IPS DF 6.9 (cell line): ENCODE measurements at regions not wholly inside any gene's neighbourhood (a gene's known extent, or its start where the extent isn't known, plus 50 kb on each side); places are given as distances from the start of the nearest gene placed in this dataset.

Experiments
- DNase-seq: peaks from one replicate; pipeline ENCODE4 v3.0.0-alpha.2; 2013; ENCODE audit warnings: low read depth, low spot score
- H3K27ac ChIP-seq: one replicate; pipeline ENCODE4 v1.5.1; 2013; ENCODE audit warnings: low read length, control low read depth
- H3K27me3 ChIP-seq: 2 replicates; pipeline ENCODE4 v1.6.1; 2013; ENCODE audit warnings: mild to moderate bottlenecking, low read length; ENCODE audit not compliant: control insufficient read depth, insufficient read depth
- H3K36me3 ChIP-seq: 2 replicates; pipeline ENCODE4 v1.6.1; 2013; ENCODE audit warnings: low read length; ENCODE audit not compliant: control insufficient read depth, insufficient read depth
- H3K4me1 ChIP-seq: 2 replicates; pipeline ENCODE4 v1.6.1; 2013; ENCODE audit warnings: low read length; ENCODE audit not compliant: control insufficient read depth, insufficient read depth
- H3K4me3 ChIP-seq: 2 replicates; pipeline ENCODE4 v1.5.1; 2013; ENCODE audit warnings: mild to moderate bottlenecking, low read length
- H3K9me3 ChIP-seq: 2 replicates; pipeline ENCODE4 v1.6.1; 2013; ENCODE audit warnings: low read length, inconsistent platforms; ENCODE audit not compliant: control insufficient read depth, insufficient read depth
- WGBS: extraction: QIAGEN DNeasy Blood & Tissue Kit; methylation state at CpG from one replicate; pipeline ENCODE4 v1.1.7; 2013; ENCODE audit warnings: mixed read lengths, missing lambda C conversion rate; ENCODE audit not compliant: insufficient read length, insufficient coverage; 5-methylcytosine and 5-hydroxymethylcytosine counted together

DNA sequence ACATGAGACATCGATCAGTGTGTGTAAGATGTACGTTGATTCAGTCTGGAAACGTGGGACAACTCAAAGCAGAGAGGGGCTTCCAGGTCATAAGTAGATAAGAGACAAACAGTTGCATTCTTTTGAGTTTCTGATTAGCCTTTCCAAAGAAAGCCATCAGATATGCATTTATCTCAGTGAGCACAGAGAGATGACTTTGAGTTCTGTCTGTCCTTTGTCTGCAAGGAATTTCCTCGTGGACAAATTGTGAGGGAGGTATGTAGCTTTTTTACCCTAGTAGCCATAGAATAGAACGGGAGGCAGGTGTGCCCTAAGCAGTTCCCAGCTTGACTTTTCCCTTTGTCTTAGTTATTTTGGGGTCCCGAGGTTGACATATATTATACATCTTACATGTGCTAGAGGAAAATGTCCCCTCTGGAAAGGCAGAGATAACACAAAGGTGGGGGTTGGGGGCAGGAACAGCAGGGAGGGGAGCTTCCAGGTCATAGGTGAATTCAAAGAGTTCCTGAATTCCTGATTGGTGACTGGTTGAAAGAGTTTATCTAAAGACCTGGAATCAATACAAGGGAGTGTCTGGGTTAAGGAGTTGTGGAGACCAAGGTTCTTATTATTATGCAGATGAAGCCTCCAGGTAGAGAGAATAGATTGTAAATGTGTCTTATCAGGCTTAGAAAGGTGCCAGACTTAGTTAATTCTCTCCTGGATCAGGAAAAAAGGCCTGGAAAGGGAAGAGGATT is 237.0 kb downstream of the NFATC2 start:
- WGBS = no CpG with 5 or more reads among the region's 6 CpGs
- Histone ChIP-seq H3K4me1 (peaks cover 5% of the 10 kb centered on the region), H3K36me3 (no peaks in the 10 kb centered on the region), H3K27me3 (no peaks in the 10 kb centered on the region), H3K27ac (no peak overlapping the region), H3K9me3 (peaks cover 4% of the 10 kb centered on the region; the same call in 1 of the 2 replicates), H3K4me3 (no peak overlapping the region)
- no peak for DNase-seq

DNA sequence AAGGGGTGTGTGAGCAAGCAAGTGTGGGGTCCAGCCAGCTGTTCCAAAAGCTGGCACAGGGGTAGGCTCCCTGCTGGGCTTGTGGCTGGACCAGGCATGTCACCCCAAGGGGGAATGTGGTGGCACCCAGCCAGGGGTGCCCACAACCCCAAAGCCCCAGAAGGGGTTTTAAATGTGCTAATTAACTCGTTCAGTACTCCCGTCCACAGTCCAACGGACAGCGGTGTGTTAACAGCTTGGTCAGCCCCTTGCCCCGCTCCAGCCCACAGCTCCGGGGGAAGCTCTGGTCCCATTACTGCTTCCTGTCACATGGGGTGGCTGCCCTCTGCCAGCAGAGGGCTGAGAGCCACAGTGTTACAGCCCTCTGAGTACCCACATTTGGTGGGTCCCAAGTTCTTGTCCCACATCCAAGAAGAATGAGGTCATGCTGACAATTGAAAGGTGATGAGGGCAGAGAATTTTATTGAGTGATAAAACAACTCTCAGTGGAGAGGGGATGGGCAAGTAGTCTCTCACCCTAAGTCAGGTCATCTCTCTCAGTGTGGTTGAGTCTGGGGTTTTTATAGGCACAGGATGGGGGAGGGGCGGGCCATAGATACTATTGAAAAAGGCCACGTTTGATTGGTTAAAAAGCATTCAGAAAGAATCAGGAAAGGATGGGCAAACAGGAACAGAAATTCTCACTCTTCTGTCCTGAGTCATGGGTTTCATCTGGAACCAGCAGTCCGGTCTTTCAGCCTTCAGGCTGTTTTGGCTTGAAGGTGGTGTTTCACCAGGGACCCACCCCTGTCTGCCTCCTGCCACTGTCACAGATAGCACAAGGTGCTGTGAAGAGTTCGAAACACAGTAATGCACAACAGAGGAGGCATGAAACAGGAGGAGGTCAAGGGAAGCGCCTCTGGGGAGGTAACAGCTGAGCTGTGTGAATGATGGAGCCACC is 238.5 kb downstream of the NFATC2 start:
- no peaks in the 10 kb centered on the region for H3K27me3 ChIP-seq
- no peak overlapping the region for H3K4me3 ChIP-seq
- peaks cover 5% of the 10 kb centered on the region for H3K4me1 ChIP-seq
- no peak for DNase-seq
- no peak overlapping the region for H3K27ac ChIP-seq
- H3K36me3 ChIP-seq = no peaks in the 10 kb centered on the region
- H3K9me3 ChIP-seq = peaks cover 6% of the 10 kb centered on the region; the same call in 1 of the 2 replicates
- WGBS = no CpG with 5 or more reads among the region's 11 CpGs

DNA sequence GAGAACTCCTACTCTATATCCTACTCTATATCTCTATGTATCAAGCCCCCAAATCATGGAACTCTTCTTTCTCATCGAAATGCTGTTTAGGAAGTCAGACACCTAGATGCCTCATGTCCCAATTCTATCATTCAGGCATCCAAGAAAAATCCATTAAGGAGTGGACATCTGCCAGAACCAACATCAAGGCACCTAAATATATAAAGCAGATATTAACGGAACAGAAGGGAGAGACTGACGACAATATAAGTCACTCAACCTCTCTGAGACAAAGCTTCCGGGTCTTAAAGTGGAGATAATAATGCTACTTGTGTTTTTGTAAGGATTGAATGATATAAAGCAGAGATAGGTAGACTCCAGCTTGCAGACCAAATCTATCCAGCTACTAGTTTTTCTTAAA is 241.5 kb downstream of the NFATC2 start:
- no peaks in the 10 kb centered on the region for H3K27me3 ChIP-seq
- no peak overlapping the region for H3K4me3 ChIP-seq
- no CpG with 5 or more reads among the region's 4 CpGs for WGBS
- no peaks in the 10 kb centered on the region for H3K36me3 ChIP-seq
- no peak for DNase-seq
- H3K27ac ChIP-seq = no peak overlapping the region
- peaks cover 6% of the 10 kb centered on the region; the same call in 1 of the 2 replicates for H3K9me3 ChIP-seq
- H3K4me1 ChIP-seq = no peaks in the 10 kb centered on the region; the same call in 1 of the 2 replicates

DNA sequence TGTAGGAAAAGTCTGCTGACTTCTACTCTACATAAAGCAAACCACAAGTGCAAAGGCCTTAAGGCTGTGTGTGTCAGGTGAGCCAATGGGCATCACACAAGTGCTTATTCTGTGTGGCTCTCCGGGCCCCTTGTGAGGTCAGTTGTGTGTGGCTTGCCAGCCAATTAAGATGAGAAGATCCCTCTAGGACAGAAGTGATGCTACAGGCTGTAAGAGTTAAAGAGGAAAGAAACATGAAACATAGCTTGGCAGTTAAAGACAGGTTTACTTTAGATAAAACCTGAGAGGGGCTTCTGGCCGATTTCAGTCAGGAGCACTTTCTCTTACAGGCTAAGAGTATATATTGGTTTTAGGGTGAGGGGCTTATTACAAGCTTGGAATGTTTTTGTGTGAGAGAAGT is 242.4 kb downstream of the NFATC2 start:
- Histone ChIP-seq H3K4me3 (no peak overlapping the region), H3K27me3 (no peaks in the 10 kb centered on the region), H3K4me1 (no peaks in the 10 kb centered on the region; the same call in 1 of the 2 replicates), H3K9me3 (peaks cover 6% of the 10 kb centered on the region; the same call in 1 of the 2 replicates), H3K27ac (no peak overlapping the region), H3K36me3 (no peaks in the 10 kb centered on the region)
- no peak for DNase-seq
- WGBS = no CpG with 5 or more reads among the region's 2 CpGs

DNA sequence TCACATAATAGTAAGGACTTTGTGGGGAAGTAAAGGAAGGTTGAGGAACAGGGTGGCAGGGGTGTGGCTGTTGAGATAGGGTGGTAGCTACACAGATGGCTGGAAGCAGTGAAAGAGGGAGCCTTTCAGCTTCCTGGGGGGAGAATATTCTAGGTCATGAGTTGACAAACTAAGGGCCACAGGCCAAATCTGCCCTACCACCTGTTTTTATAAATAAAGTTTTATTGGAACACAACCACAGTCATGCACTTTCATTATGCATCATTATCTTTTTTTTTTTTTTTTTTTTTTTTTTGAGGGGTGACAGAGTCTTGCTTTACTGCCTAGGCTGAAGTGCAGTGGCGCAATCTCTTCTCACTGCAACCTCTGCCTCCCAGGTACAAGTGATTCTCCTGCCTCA is 243.1 kb downstream of the NFATC2 start:
- WGBS = no CpG with 5 or more reads among the region's 1 CpG
- DNase-seq = no peak

DNA sequence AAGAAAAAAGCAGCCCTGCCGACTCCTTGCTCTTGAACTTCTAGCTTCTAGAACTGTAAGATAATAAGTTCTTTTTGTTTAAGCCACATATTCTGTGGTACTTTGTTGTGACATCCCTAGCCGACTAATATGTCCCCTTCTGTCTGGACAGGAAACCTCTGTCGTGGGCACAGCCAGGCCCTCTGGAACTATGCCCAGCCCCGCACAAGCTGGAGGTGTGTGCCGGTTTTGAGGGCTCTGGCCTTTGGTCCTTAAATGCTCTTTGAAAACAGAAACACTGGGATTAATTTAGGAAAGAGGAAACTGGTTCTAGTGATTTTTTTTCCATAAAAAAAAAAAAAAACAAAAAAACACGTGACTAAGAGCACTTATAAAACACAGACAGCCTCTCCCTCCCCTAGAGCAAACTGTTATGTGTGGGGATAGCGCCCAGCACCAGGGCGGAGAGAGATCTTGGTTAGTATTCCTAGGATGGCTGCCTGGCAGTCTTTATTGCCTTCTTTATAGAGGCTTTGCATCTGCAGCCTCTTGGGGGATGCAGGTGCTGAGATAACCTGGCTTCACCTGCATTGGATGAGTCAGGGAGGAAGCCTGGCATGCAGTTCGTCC is 244.3 kb downstream of the NFATC2 start:
- Histone ChIP-seq H3K27ac (no peak overlapping the region), H3K36me3 (no peaks in the 10 kb centered on the region), H3K4me3 (no peak overlapping the region), H3K9me3 (0 out of 2 replicates have a peak, but pooled peaks cover 1% of the 10 kb centered on the region), H3K27me3 (no peaks in the 10 kb centered on the region), H3K4me1 (no peaks in the 10 kb centered on the region; the same call in 1 of the 2 replicates)
- no CpG with 5 or more reads among the region's 9 CpGs for WGBS
- DNase-seq = no peak

More for the DNA sequence above, 243.1 kb downstream of the NFATC2 start:
- Histone ChIP-seq H3K4me3 (no peak overlapping the region), H3K4me1 (no peaks in the 10 kb centered on the region; the same call in 1 of the 2 replicates), H3K27ac (no peak overlapping the region), H3K36me3 (no peaks in the 10 kb centered on the region), H3K9me3 (peaks cover 4% of the 10 kb centered on the region; the same call in 1 of the 2 replicates), H3K27me3 (no peaks in the 10 kb centered on the region)

DNA sequence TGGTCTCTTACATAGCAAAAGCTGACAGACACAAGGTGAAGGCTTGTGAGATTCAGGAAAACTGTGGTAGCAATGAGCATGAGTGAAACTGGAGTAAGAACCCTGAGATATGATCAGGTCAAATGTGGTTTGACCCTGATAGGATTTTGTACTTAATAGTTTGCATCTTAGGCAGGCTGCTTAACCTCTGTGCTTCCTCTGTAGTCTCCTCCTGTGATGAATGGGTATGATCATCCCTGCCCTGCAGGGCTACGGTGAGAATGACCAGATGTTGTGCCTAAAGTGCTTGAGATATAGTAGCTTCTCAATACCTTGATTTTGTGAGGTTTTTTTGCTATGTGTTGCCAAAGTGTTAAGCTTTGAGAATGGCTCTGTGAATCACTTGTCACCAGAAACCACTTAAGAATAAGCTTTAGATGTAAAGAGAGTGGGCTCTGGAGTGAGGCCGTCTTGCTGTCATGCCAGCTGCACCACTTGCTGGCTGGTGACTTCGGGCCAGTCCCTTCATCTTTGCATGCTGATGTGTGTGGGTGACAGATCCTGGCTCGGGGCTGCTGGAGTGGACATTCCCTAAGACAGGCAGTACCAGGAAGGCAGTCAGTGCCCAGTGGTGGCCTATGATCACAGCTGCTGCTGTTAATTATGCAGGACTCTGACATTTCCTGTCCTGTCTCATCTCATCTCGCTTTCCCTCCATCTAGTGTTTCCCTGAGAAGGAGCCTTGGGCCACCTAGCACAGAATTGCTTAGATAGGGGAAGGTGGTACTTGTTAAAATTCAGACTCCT is 254.7 kb downstream of the NFATC2 start:
- no peak overlapping the region for H3K27ac ChIP-seq
- H3K4me3 ChIP-seq = no peak overlapping the region
- H3K4me1 ChIP-seq = no peaks in the 10 kb centered on the region
- no peaks in the 10 kb centered on the region for H3K36me3 ChIP-seq
- WGBS = no CpG with 5 or more reads among the region's 5 CpGs
- H3K9me3 ChIP-seq = no peaks in the 10 kb centered on the region
- H3K27me3 ChIP-seq = no peaks in the 10 kb centered on the region
- DNase-seq = no peak

DNA sequence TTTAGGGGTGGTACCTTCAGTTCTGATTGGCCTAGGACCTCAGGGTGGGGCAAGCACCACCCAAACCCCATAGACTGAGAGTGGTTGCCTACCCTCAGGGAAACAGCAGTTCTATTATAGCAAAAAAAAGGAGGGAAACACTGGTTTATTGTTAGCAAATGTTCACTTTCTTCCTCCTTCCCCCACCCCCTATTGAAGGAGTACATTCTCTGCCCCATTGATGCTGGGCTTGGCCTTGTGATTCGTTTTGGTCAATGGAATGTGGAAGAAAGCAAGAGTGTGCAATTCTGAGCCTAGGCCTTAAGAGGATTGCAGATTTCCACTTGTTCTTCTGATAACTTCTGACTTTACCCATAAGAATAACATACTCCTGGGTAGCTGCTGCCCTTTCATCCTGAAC is 255.8 kb downstream of the NFATC2 start:
- WGBS = no CpG with 5 or more reads among the region's 1 CpG
- H3K36me3 ChIP-seq = no peaks in the 10 kb centered on the region
- DNase-seq = no peak
- H3K27me3 ChIP-seq = no peaks in the 10 kb centered on the region
- no peaks in the 10 kb centered on the region for H3K4me1 ChIP-seq
- H3K4me3 ChIP-seq = no peak overlapping the region
- no peaks in the 10 kb centered on the region for H3K9me3 ChIP-seq
- no peak overlapping the region for H3K27ac ChIP-seq

DNA sequence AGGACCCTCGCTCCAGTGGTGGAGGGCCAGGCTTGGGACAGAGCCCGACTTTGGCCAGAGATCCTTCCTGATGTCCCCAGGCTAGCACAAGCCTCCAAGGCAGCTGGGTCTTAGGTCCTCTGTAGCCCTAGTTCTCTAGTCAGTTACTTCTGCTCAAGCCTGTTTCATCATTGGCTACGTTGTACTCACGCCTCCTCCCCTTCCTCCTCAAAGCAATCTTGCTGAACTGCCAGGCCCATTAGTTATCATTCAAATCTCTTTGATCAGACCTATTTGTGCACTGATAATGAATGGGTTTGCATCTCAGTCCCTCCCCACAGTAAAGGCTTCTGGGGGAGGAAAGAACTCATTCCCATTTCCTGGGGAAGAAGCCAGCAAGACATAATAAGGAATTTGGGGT is 256.8 kb downstream of the NFATC2 start:
- no peak overlapping the region for H3K4me3 ChIP-seq
- H3K4me1 ChIP-seq = no peaks in the 10 kb centered on the region
- DNase-seq = no peak
- no peaks in the 10 kb centered on the region for H3K36me3 ChIP-seq
- no peaks in the 10 kb centered on the region for H3K9me3 ChIP-seq
- H3K27ac ChIP-seq = no peak overlapping the region
- WGBS = no CpG with 5 or more reads among the region's 4 CpGs
- no peaks in the 10 kb centered on the region for H3K27me3 ChIP-seq
